Esophagus squamous epithelium (tissue), 4 donors: ENCODE measurements at regions not wholly inside any gene's neighbourhood (a gene's known extent, or its start where the extent isn't known, plus 50 kb on each side); places are given as distances from the start of the nearest gene placed in this dataset.

Source experiments
- CTCF ChIP-seq, 6 experiments: fragments of 450-650 bp in 4 of 6; fragments of 200-600 bp in 2 of 6; sonication (generic) in 2 of 6; IDR thresholded peaks; one replicate each; pipeline ENCODE4 v1.5.1; 2016 to 2019; ENCODE audit warnings: antibody characterized with exemption in 6 of 6, mild to moderate bottlenecking in 4 of 6, moderate library complexity in 4 of 6
- POLR2A ChIP-seq, 4 donors: fragments of 450-650 bp; IDR thresholded peaks; one replicate each; pipeline ENCODE4 v1.6.1; 2017; ENCODE audit warnings: antibody characterized with exemption in 4 of 4, mild to moderate bottlenecking in 4 of 4, moderate library complexity in 3 of 4

- TF ChIP-seq POLR2A (IDR thresholded peaks at IDR 0.05) (no peak), CTCF (IDR thresholded peaks at IDR 0.05) (no peak)
Observed at GRCh38 chr10:21184984-21185383, 287.9 kb upstream of the NEBL start.
